IMR-90 (cell line): ENCODE measurements at regions not wholly inside any gene's neighbourhood (a gene's known extent, or its start where the extent isn't known, plus 50 kb on each side); places are given as distances from the start of the nearest gene placed in this dataset.

Source experiments
- ATAC-seq: fragments of 200-7000 bp; cut with Tn5 transposase; 2 replicates; pipeline ENCODE4 v1.9.1; 2020; ENCODE audit warnings: low read depth, mild to moderate bottlenecking, moderate library complexity
- BruUV-seq: library from RNA; stranded (reverse); fragments of 400-500 nt; replicated peaks from 2 replicates; lab custom pipeline; 2021; lab: Mats Ljungman, UMichigan
- CTCF ChIA-PET: fragments of 300-600 bp; formaldehyde crosslinking; extraction: SDS; loops from one replicate; lab custom pipeline; 2021; ENCODE audit warnings: antibody characterized with exemption; lab: Yijun Ruan, JAX
- POLR2A ChIA-PET: fragments of 300-600 bp; sonication (Branson Sonifier 250); formaldehyde crosslinking; loops from one replicate; lab custom pipeline; 2022; ENCODE audit warnings: antibody characterized with exemption; ENCODE audit not compliant: unreplicated experiment; lab: Charles Lee
- DNase-seq: peaks from one replicate; pipeline ENCODE4 v3.0.0; 2013
- H2AFZ ChIP-seq: replicated peaks from 2 replicates; pipeline ENCODE3; 2013; ENCODE audit warnings: low read length, mild to moderate bottlenecking; ENCODE audit not compliant: poor library complexity
- H2AK5ac ChIP-seq: 2 replicates; pipeline ENCODE4 v1.6.1; 2013; ENCODE audit warnings: low read depth, low read length, inconsistent platforms
- H2AK9ac ChIP-seq: replicated peaks from 2 replicates; pipeline ENCODE3; 2013; ENCODE audit warnings: mild to moderate bottlenecking, low read depth, low read length, moderate library complexity; ENCODE audit not compliant: poor library complexity
- H2BK120ac ChIP-seq: 2 replicates; pipeline ENCODE4 v1.6.1; 2013; ENCODE audit warnings: low read depth, low read length, inconsistent platforms
- H2BK15ac ChIP-seq: 3 replicates; pipeline ENCODE4 v1.6.1; 2013; ENCODE audit warnings: low read depth, low read length, inconsistent platforms
- H2BK20ac ChIP-seq: 2 replicates; pipeline ENCODE4 v1.6.1; 2013; ENCODE audit warnings: low read depth, mild to moderate bottlenecking, inconsistent platforms, low read length, moderate library complexity
- H2BK5ac ChIP-seq: 2 replicates; pipeline ENCODE4 v1.6.1; 2013; ENCODE audit warnings: mild to moderate bottlenecking, low read depth, low read length, inconsistent platforms; ENCODE audit not compliant: poor library complexity, severe bottlenecking
- H3K14ac ChIP-seq: replicated peaks from 2 replicates; pipeline ENCODE4 v1.6.1; 2013; ENCODE audit warnings: low read depth, low read length, inconsistent platforms
- H3K18ac ChIP-seq: 2 replicates; pipeline ENCODE4 v1.6.1; 2013; ENCODE audit warnings: low read depth, low read length, control low read depth
- H3K23ac ChIP-seq: 2 replicates; pipeline ENCODE4 v1.6.1; 2013; ENCODE audit warnings: low read depth, low read length, inconsistent platforms
- H3K27ac ChIP-seq: 2 replicates; pipeline ENCODE4 v1.5.1; 2013; ENCODE audit warnings: mild to moderate bottlenecking, control low read depth, low read length; ENCODE audit not compliant: insufficient read depth
- H3K27me3 ChIP-seq: 2 replicates; pipeline ENCODE4 v1.6.1; 2013; ENCODE audit warnings: low read length; ENCODE audit not compliant: control insufficient read depth, insufficient read depth
- H3K36me3 ChIP-seq: 2 replicates; pipeline ENCODE4 v1.6.1; 2013; ENCODE audit warnings: low read length, mixed read lengths; ENCODE audit not compliant: control insufficient read depth, insufficient read depth
- H3K4ac ChIP-seq: 2 replicates; pipeline ENCODE4 v1.6.1; 2013; ENCODE audit warnings: low read depth, low read length, inconsistent platforms
- H3K4me1 ChIP-seq: 2 replicates; pipeline ENCODE4 v1.6.1; 2013; ENCODE audit warnings: low read length, mixed read lengths; ENCODE audit not compliant: control insufficient read depth, insufficient read depth
- H3K4me2 ChIP-seq: 2 replicates; pipeline ENCODE4 v1.6.1; 2013; ENCODE audit warnings: low read depth, mild to moderate bottlenecking, control low read depth, low read length, moderate library complexity
- H3K4me3 ChIP-seq: 2 replicates; pipeline ENCODE4 v1.5.1; 2013; ENCODE audit warnings: low read depth, mild to moderate bottlenecking, control low read depth, low read length, moderate library complexity; ENCODE audit not compliant: insufficient read depth
- H3K56ac ChIP-seq: 2 replicates; pipeline ENCODE4 v1.6.1; 2013; ENCODE audit warnings: low read length, inconsistent platforms; ENCODE audit not compliant: insufficient read depth; ENCODE audit errors: extremely low read depth
- H3K79me1 ChIP-seq, 2 experiments: 2 replicates each; pipeline ENCODE4 v1.6.1; 2013; ENCODE audit warnings: low read length in 2 of 2, inconsistent platforms in 1 of 2, low read depth in 1 of 2
- H3K9ac ChIP-seq: 2 replicates; pipeline ENCODE4 v1.6.1; 2013; ENCODE audit warnings: low read depth, low read length, control low read depth
- H3K9me1 ChIP-seq: 2 replicates; pipeline ENCODE4 v1.6.1; 2013; ENCODE audit warnings: low read length, inconsistent platforms; ENCODE audit not compliant: insufficient read depth
- H3K9me3 ChIP-seq: 2 replicates; pipeline ENCODE4 v1.6.1; 2013; ENCODE audit warnings: low read length; ENCODE audit not compliant: control insufficient read depth, insufficient read depth
- H4K20me1 ChIP-seq: 2 replicates; pipeline ENCODE4 v1.6.1; 2013; ENCODE audit warnings: low read length, inconsistent platforms; ENCODE audit not compliant: insufficient read depth
- H4K5ac ChIP-seq: 2 replicates; pipeline ENCODE4 v1.6.1; 2013; ENCODE audit warnings: mild to moderate bottlenecking, low read depth, low read length, control low read depth
- H4K8ac ChIP-seq, 2 experiments: 2 replicates each; pipeline ENCODE4 v1.6.1; 2013; ENCODE audit warnings: low read depth in 2 of 2, low read length in 2 of 2, control low read depth in 1 of 2, inconsistent platforms in 1 of 2
- H4K91ac ChIP-seq: 2 replicates; pipeline ENCODE4 v1.6.1; 2013; ENCODE audit warnings: low read depth, low read length, inconsistent platforms; ENCODE audit not compliant: insufficient read depth
- BHLHE40 ChIP-seq: fragments of 150-350 bp; IDR thresholded peaks from 2 replicates; pipeline ENCODE4 v1.6.1; 2016; ENCODE audit warnings: mild to moderate bottlenecking, low read depth, low read length
- CEBPB ChIP-seq: IDR thresholded peaks from 2 replicates; pipeline ENCODE4 v1.6.1; 2012; ENCODE audit warnings: low read depth, low read length, improper control_type of control experiment
- CHD1 ChIP-seq: IDR thresholded peaks from 2 replicates; pipeline ENCODE4 v1.6.1; 2012; ENCODE audit warnings: low read depth, low read length, improper control_type of control experiment
- MXI1 ChIP-seq: IDR thresholded peaks from 2 replicates; pipeline ENCODE4 v1.6.1; 2012; ENCODE audit warnings: low read depth, mild to moderate bottlenecking, low read length, moderate library complexity, borderline replicate concordance
- POLR2A ChIP-seq: IDR thresholded peaks from 2 replicates; pipeline ENCODE4 v1.6.1; 2012; ENCODE audit warnings: mild to moderate bottlenecking, low read depth, low read length
- RFX5 ChIP-seq: IDR thresholded peaks from 2 replicates; pipeline ENCODE4 v1.8.0; 2012; ENCODE audit warnings: low read depth, mild to moderate bottlenecking, low read length, moderate library complexity
- WGBS, 2 experiments: methylation state at CpG; one replicate each; pipeline versions ENCODE4 v1.1.5 to v1.1.7; 2013; ENCODE audit warnings: missing lambda C conversion rate in 2 of 2; ENCODE audit not compliant: insufficient read length in 1 of 2; ENCODE audit errors: extremely low coverage in 2 of 2; 5-methylcytosine and 5-hydroxymethylcytosine counted together
- dilution Hi-C: fragments of 300-500 bp; cut with HindIII; formaldehyde crosslinking; loops from one replicate; pipeline ENCODE4 v1.14.3; 2018; ENCODE audit warnings: low sequenced_read_pairs; ENCODE audit not compliant: unreplicated experiment
- in situ Hi-C: fragments of 300-500 bp; cut with MboI; formaldehyde crosslinking; loops from 3 replicates; pipeline ENCODE4 v1.14.3; 2019; ENCODE audit warnings: low sequenced_read_pairs, inconsistent platforms, mixed read lengths
- intact Hi-C: fragments of 100-400 bp; cut with micrococcal nuclease; formaldehyde crosslinking; loops from 2 replicates; pipeline ENCODE4 v1.10.0; 2022
- TF ChIP-seq, protein P1 (sequence below): conservative IDR thresholded peaks from 2 replicates; pipeline ENCODE4 v1.5.1; 2012; ENCODE audit warnings: mild to moderate bottlenecking, low read depth, low read length, improper control_type of control experiment

DNA sequence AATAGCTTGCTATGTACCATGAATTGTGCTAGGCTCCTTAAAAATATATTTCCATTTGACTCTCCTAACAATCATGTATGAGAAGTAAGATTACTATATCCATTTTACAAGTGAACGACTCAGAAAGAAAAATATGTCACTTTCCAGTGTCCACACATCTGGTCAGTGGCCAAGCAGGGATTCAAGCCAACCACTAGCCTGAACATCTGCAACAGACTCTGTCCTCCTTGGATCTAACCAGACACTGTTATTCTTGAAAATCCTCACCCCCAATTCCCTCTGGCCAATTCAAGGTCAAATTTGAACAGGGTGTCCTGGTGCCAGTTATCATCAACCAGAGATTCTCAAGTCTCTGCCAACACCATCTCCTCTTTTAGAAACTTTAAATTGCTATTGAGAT lies 344.1 kb upstream of the WWC1 start:
- H3K14ac ChIP-seq: peak overlapping the region; percentile 51; the same call in 1 of the 2 replicates
- H3K23ac ChIP-seq: 0 out of 2 replicates have a peak overlapping the region, but pooled peaks have one; percentile 5
- H2BK5ac ChIP-seq: no peak overlapping the region
- dilution Hi-C loops: no loop called here
- H2BK120ac ChIP-seq: peak overlapping the region; percentile 86
- H3K18ac ChIP-seq: peak overlapping the region; percentile 34; the same call in 1 of the 2 replicates
- H2AFZ ChIP-seq: no peak overlapping the region
- no TSS peak for BruUV-seq
- 0% methylated on average over 1 of the region's 1 CpG; no CpG with 5 or more reads in 1 of the 2 experiments for WGBS, 2 experiments
- H3K9me3 ChIP-seq: no peaks in the 10 kb centered on the region
- H3K4me2 ChIP-seq: no peak overlapping the region
- no peak overlapping the region for H3K4me3 ChIP-seq
- peaks cover 6% of the 10 kb centered on the region; the same call in 1 of the 2 replicates for H3K9me1 ChIP-seq
- H4K20me1 ChIP-seq: no peaks in the 10 kb centered on the region
- no peak overlapping the region for H3K27ac ChIP-seq
- in situ Hi-C loops: loop anchor here (10.0 kb wide), 1 partner anchor 223 kb away; no protein-coding TSS in a partner anchor
- H3K36me3 ChIP-seq: no peaks in the 10 kb centered on the region
- peak overlapping the region; percentile 65 for H3K4ac ChIP-seq
- H3K9ac ChIP-seq: no peak overlapping the region
- no peak overlapping the region for H3K56ac ChIP-seq
- peaks cover 15% of the 10 kb centered on the region for H3K4me1 ChIP-seq
- ChIA-PET CTCF (no interaction called here), POLR2A (no interaction called here)
- ATAC-seq: no peak
- peak overlapping the region; percentile 68; the same call in 1 of the 2 replicates for H2AK5ac ChIP-seq
- H3K79me1 ChIP-seq: no peaks in the 10 kb centered on the region
- peak overlapping the region; percentile 8 to 88; a peak in 1 of 4 replicates for H4K8ac ChIP-seq
- TF ChIP-seq BHLHE40 (no peak), RFX5 (no peak), CHD1 (no peak), POLR2A (no peak), MXI1 (no peak), CEBPB (no peak)
- TF ChIP-seq, protein P1, sequence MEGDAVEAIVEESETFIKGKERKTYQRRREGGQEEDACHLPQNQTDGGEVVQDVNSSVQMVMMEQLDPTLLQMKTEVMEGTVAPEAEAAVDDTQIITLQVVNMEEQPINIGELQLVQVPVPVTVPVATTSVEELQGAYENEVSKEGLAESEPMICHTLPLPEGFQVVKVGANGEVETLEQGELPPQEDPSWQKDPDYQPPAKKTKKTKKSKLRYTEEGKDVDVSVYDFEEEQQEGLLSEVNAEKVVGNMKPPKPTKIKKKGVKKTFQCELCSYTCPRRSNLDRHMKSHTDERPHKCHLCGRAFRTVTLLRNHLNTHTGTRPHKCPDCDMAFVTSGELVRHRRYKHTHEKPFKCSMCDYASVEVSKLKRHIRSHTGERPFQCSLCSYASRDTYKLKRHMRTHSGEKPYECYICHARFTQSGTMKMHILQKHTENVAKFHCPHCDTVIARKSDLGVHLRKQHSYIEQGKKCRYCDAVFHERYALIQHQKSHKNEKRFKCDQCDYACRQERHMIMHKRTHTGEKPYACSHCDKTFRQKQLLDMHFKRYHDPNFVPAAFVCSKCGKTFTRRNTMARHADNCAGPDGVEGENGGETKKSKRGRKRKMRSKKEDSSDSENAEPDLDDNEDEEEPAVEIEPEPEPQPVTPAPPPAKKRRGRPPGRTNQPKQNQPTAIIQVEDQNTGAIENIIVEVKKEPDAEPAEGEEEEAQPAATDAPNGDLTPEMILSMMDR: no peak
- no peaks in the 10 kb centered on the region for H3K27me3 ChIP-seq
- no peak overlapping the region for H2AK9ac ChIP-seq
- intact Hi-C loops: loop anchor here (5.0 kb wide), 1 partner anchor 225 kb away; no protein-coding TSS in a partner anchor
- H4K91ac ChIP-seq: peak overlapping the region; percentile 55
- 0 out of 2 replicates have a peak overlapping the region, but pooled peaks have one; percentile 12 for H4K5ac ChIP-seq
- peak; percentile 25 for DNase-seq
- H2BK20ac ChIP-seq: peak overlapping the region; percentile 90; the same call in 1 of the 2 replicates
- peak overlapping the region; percentile 34; the same call in 1 of the 3 replicates for H2BK15ac ChIP-seq
